Activated CD4-positive, alpha-beta T cell treated with anti-CD3 and anti-CD28 coated beads, Interleukin-2, amount 50 U/mL, for 48 hours (primary cell): ENCODE measurements at regions not wholly inside any gene's neighbourhood (a gene's known extent, or its start where the extent isn't known, plus 50 kb on each side); places are given as distances from the start of the nearest gene placed in this dataset.

Source experiments
- DNase-seq, 2 experiments: peaks; one replicate each; pipeline ENCODE4 v3.0.0-alpha.2; 2020

DNA sequence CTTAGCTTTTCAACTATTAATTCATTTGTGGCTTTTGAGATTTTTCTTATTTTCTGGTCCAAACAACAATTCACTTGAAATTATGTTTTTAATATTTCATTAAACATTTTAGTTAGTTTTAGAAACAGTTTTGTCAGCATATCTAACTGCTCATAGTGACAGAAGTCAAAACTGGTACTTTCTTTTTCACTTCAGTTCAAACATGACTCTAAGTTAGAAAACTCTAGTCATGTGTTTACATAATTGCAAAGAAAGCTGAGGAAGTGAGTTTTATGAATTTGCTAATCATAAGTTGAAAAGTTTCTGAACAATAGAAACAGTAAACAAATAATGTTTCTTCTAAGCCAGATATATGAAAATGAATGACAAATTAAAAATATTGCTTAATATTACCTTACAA, 1931.0 kb downstream of the EFNA5 start:
- no peak for DNase-seq

GRCh38 chr5:105735704-105736103, 1935.0 kb downstream of the EFNA5 start:
- DNase-seq, result no peak

DNA sequence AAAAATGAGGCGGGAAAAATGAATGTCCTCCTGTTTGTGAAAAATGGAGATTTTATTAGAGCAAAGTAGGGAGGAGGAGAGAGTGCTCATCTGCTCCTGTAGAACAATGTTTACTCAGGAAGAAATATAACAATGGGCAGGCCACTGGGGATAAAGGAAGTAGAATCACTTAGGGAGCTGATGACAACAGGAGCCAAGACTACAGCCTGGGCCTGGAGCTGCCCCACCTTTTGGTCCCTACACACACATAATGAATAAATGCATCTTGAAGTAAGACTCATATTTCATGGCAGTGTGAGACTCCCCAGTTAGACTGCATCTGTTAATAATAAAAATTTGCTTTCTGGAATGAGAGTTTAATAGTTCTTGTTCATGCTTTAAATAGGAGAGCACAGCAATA, 1939.8 kb downstream of the EFNA5 start:
- DNase-seq, result no peak

GRCh38 chr5:105726093-105726492, 1944.6 kb downstream of the EFNA5 start:
- DNase-seq, result no peak

DNA sequence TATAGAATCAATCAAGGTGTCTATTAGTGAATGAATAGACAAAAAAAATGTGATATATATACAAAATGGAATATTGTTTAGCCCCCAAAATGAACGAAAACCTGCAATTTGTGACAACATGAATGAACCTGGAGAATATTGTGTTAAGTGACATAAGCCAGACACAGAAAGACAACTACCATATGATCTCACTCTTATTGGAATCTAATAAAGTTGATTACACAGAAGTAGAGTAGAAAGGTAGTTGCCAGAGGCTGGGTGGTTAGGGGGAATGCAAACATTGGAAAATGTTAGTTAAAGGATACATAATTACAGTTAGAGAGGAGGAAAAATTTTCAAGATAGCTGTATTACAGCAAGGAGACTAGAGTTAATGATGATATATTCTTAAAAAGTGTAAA, 1962.3 kb downstream of the EFNA5 start:
- DNase-seq, result no peak

- DNase-seq, result no peak
These were observed 1968.4 kb downstream of the EFNA5 start for GRCh38 chr5:105702323-105702722.

DNA sequence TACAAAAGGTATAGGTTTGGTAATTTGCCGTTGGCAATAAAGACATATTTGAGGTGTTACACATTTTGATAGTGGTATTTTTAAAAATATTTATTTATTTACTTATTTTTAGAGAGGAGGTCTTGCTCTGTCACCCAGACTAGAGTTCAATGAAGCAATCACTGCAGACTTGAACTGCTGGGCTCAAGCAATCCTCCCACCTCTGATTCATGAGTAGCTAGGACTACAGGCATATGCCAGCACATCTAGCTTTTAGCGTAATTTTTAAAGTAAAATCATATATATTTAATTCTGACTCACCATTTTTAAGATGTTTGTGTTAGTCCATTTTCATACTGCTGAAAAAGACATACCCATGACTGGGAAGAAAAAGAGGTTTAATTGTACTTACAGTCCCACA, 1974.3 kb downstream of the EFNA5 start:
- DNase-seq, result no peak

DNA sequence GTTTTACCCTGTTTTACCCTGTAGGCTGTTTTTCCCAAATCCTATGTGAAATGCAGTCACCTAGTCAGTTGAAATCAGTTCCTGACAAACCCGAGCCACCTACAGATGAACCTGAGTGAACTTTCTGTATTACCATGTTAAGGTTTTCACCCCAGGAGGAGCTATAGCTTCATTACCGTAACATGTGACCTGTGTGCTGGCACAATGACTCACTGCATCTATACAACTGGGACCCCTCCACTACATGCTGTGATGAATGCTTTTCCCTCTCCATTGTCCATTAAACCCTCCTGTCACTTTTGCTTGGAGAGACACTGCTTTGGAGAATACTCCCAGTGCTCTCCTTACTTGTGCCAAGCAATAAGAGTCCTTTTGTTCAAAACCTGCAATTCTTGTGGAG, 1974.8 kb downstream of the EFNA5 start:
- DNase-seq, result no peak

- no peak for DNase-seq
These were observed 1981.1 kb downstream of the EFNA5 start for GRCh38 chr5:105689596-105689995.

DNA sequence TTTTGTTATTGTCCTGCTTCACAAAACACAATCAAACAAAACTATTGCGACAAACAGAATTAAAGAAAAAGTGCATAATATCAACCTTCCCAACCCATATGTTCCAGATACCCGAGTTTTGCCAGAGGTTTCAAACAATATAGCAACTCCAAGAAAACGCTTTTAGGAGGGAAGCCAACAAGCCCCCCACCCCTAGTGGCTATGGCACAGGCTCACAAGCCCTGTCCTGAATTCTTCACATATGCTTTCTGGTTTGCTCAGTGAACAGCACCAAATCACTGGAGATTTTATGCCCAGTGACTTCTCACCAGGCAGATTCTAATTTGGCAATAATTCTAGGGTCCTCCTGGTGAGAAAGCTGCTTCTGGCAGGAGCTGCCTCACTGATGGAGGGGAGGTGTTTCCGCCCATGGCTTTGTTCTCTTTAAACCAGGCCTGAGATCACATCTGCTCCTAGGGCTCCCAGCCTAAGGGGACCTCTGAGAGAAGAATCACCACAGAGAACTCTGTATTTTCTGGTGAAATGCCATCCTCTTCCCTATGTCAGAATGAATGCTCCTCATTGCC, 1982.4 kb downstream of the EFNA5 start:
- DNase-seq, result no peak

- DNase-seq, result no peak
These were observed 1983.2 kb downstream of the EFNA5 start for GRCh38 chr5:105687493-105687892.

- DNase-seq, result no peak
These were observed 1984.9 kb downstream of the EFNA5 start for GRCh38 chr5:105685884-105686283.

GRCh38 chr5:105684799-105685198, 1985.9 kb downstream of the EFNA5 start:
- DNase-seq, result no peak

- DNase-seq, result no peak
These were observed 1989.8 kb downstream of the EFNA5 start for GRCh38 chr5:105680858-105681475.

GRCh38 chr5:105677291-105677690, 1993.4 kb downstream of the EFNA5 start:
- DNase-seq, result no peak

- no peak for DNase-seq
These were observed 2000.1 kb downstream of the EFNA5 start for GRCh38 chr5:105670596-105670995.

DNA sequence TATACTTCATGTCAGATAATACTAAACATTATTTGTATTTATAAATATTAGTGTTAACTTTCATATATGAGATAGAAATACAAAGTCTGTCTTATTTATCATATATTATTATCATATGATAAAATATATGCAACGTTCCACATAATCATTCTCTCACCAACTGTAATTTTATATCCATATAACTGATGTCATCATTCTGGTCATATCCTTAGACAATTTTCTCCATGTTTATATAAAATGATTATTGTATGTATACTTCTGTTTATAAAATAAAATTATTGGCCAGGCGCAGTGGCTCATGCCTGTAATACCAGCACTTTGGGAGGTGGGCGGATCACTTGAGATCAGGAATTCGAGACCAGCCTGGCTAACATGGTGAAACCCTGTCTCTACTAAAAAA, 2007.1 kb downstream of the EFNA5 start:
- DNase-seq, result no peak

- no peak for DNase-seq
These were observed 2011.3 kb downstream of the EFNA5 start for GRCh38 chr5:105659396-105659795.

- no peak for DNase-seq
These were observed 2030.4 kb downstream of the EFNA5 start for GRCh38 chr5:105640328-105640727.

GRCh38 chr5:105639511-105639910, 2031.2 kb downstream of the EFNA5 start:
- DNase-seq, result no peak

- no peak for DNase-seq
These were observed 2031.7 kb downstream of the EFNA5 start for GRCh38 chr5:105639068-105639467.

- DNase-seq, result no peak
These were observed 2032.3 kb downstream of the EFNA5 start for GRCh38 chr5:105638437-105638836.

GRCh38 chr5:105632043-105632442, 2038.7 kb downstream of the EFNA5 start:
- DNase-seq, result no peak

- DNase-seq, result no peak
These were observed 2039.9 kb downstream of the EFNA5 start for GRCh38 chr5:105630803-105631202.

DNA sequence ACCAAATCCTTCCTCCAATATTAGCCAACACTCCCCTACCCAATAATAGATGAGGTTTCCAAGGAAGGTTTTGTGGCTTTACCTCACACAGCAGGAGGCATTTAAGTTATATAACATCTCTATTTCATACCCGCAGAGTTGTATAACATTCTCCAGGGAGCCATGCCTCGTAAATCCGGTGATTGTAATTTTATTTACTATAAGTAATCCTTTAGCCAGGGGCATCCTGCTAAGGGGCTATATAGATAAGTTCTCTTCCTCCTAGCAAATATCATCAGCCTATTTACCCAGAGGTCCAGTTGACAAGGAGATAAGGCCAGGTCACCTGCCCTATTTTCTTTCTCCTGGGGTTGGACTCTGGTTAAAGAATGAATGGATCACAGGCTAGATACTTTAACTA, 2051.0 kb downstream of the EFNA5 start:
- DNase-seq, result no peak
